Gastroesophageal sphincter (tissue), 2 donors: ENCODE measurements at regions not wholly inside any gene's neighbourhood (a gene's known extent, or its start where the extent isn't known, plus 50 kb on each side); places are given as distances from the start of the nearest gene placed in this dataset.

Experiments
- POLR2A ChIP-seq, 2 donors: fragments of 450-650 bp; IDR thresholded peaks; one replicate each; pipeline ENCODE4 v1.6.1; 2017; ENCODE audit warnings: antibody characterized with exemption in 2 of 2, mild to moderate bottlenecking in 2 of 2, moderate library complexity in 1 of 2
- POLR2AphosphoS5 ChIP-seq: sonication (generic); formaldehyde crosslinking; IDR thresholded peaks from one replicate; pipeline ENCODE4 v1.6.1; 2017; ENCODE audit warnings: antibody characterized with exemption

DNA sequence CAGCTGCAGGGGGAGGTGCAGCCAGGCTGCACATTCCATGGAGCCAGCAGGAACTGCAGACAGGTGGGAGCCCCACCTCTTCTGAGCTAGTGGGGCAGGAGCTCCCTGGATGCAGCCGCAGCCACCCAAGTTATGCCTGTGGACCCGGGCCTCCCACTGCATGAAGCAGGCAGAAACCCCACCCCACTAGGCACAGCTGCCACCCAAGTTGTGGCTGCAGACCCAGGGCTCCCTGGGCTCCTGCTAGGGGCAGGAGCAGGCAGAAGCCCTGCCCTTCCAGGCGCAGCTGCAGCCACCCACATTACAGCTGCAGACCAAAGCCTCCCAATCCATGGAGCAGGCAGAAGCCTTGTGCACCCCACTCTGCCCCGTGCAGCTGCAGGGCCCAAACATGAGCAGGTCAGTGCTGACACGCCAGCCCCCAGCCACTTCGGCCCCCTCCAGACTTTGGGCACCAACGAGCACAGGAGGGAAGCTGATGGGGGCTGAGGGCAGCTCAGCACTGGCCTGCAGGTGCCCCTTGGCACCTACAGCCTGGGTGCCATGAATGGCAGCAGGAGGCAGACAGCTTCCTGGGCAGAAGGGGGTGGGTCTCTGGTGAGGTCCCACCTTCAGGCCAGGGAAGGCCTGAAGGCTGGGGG lies 106.9 kb downstream of the C9orf50 start:
- no peak for TF ChIP-seq POLR2AphosphoS5
- no peak for TF ChIP-seq POLR2A (IDR thresholded peaks at IDR 0.05)
